NT2/D1 (cell line): ENCODE measurements at regions not wholly inside any gene's neighbourhood (a gene's known extent, or its start where the extent isn't known, plus 50 kb on each side); places are given as distances from the start of the nearest gene placed in this dataset.

Experiments used
- DNase-seq: peaks from one replicate; pipeline ENCODE4 v3.0.0-alpha.2; 2011; ENCODE audit warnings: low read depth, low spot score
- H3K27me3 ChIP-seq: 2 replicates; pipeline ENCODE4 v1.6.0; 2011; ENCODE audit warnings: mild to moderate bottlenecking; ENCODE audit not compliant: insufficient read length, insufficient read depth
- H3K36me3 ChIP-seq: 2 replicates; pipeline ENCODE4 v1.6.1; 2011; ENCODE audit warnings: mild to moderate bottlenecking, low read length, mixed read lengths; ENCODE audit not compliant: insufficient read depth, insufficient read length
- H3K4me1 ChIP-seq: 2 replicates; pipeline ENCODE4 v1.5.1; 2011; ENCODE audit not compliant: insufficient read depth, insufficient read length
- H3K4me3 ChIP-seq: 2 replicates; pipeline ENCODE4 v1.5.1; 2011; ENCODE audit warnings: low read depth; ENCODE audit not compliant: insufficient read length
- H3K9ac ChIP-seq: 2 replicates; pipeline ENCODE4 v1.6.0; 2011; ENCODE audit warnings: low read depth; ENCODE audit not compliant: insufficient read length
- H3K9me3 ChIP-seq: 2 replicates; pipeline ENCODE4 v1.5.1; 2011; ENCODE audit warnings: mild to moderate bottlenecking, low read length; ENCODE audit not compliant: insufficient read depth
- SUZ12 ChIP-seq: IDR thresholded peaks from 2 replicates; pipeline ENCODE4 v1.6.1; 2011; ENCODE audit not compliant: insufficient read length, insufficient read depth; ENCODE audit errors: extremely low read depth
- YY1 ChIP-seq: IDR thresholded peaks from 2 replicates; pipeline ENCODE4 v1.6.1; 2011; ENCODE audit not compliant: insufficient read length, insufficient read depth
- ZNF274 ChIP-seq: IDR thresholded peaks from 2 replicates; pipeline ENCODE4 v1.6.1; 2011; ENCODE audit warnings: mild to moderate bottlenecking, low read depth, low read length

GRCh38 chr7:112886208-112886607 lies 96.0 kb upstream of the TMEM168 start:
- Histone ChIP-seq H3K9me3 (no peaks in the 10 kb centered on the region; the same call in 1 of the 2 replicates), H3K4me3 (no peak overlapping the region), H3K9ac (no peak overlapping the region), H3K36me3 (no peaks in the 10 kb centered on the region), H3K27me3 (no peaks in the 10 kb centered on the region), H3K4me1 (no peaks in the 10 kb centered on the region)
- DNase-seq, result no peak
- TF ChIP-seq SUZ12, result no peak
- TF ChIP-seq ZNF274, result no peak
- no peak for TF ChIP-seq YY1

- Histone ChIP-seq H3K36me3 (no peaks in the 10 kb centered on the region), H3K9me3 (no peaks in the 10 kb centered on the region; the same call in 1 of the 2 replicates), H3K27me3 (no peaks in the 10 kb centered on the region), H3K4me1 (no peaks in the 10 kb centered on the region), H3K9ac (no peak overlapping the region), H3K4me3 (no peak overlapping the region)
- DNase-seq, result no peak
- TF ChIP-seq ZNF274 (no peak), YY1 (no peak), SUZ12 (no peak)
Observed at GRCh38 chr7:112882991-112883390, 92.8 kb upstream of the TMEM168 start.

DNA sequence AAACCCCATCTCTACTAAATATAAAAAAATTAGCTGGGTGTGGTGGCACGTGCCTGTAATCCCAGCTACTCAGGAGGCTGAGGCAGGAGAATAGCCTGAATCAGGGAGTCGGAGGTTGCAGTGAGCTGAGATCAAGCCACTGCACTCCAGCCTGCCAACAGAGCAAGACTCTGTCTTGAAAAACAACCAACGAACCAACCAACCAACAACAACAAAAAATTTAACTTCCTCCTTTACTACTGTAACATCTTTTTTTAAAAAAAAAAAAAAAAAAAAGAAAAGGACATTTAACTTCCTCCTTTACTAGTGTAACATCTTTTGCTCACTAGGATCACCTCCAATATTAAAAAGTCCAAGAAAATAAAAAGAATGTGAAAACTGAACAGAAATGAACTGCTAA lies 92.3 kb upstream of the TMEM168 start:
- DNase-seq, result no peak
- no peak overlapping the region for H3K4me3 ChIP-seq
- TF ChIP-seq YY1 (no peak), ZNF274 (no peak), SUZ12 (no peak)
- no peak overlapping the region for H3K9ac ChIP-seq
- no peaks in the 10 kb centered on the region for H3K27me3 ChIP-seq
- H3K36me3 ChIP-seq, result peaks cover 2% of the 10 kb centered on the region
- no peaks in the 10 kb centered on the region for H3K4me1 ChIP-seq
- H3K9me3 ChIP-seq, result no peaks in the 10 kb centered on the region; the same call in 1 of the 2 replicates

DNA sequence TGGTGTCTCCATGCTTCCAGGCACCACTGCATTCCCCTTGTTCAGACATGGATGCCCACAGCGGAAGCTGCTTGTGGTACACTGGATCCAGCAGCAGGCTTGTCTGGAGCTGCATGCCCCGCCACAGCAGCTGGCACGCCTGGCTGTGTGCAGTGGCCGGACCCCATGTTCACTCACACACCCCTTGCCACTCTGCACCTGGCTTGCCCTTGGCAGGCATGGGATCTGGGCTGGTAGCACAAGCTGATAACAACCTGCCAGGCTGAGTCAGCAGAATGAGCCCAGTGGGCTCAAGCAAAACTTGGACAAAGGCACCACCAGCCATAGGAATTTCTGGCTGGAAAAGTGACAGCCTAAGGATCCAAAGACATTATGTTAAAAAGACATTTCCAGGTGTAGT lies 91.8 kb upstream of the TMEM168 start:
- TF ChIP-seq SUZ12 (no peak), YY1 (no peak), ZNF274 (no peak)
- Histone ChIP-seq H3K4me3 (no peak overlapping the region), H3K27me3 (no peaks in the 10 kb centered on the region), H3K9ac (no peak overlapping the region), H3K4me1 (no peaks in the 10 kb centered on the region), H3K36me3 (peaks cover 2% of the 10 kb centered on the region), H3K9me3 (no peaks in the 10 kb centered on the region; the same call in 1 of the 2 replicates)
- no peak for DNase-seq

DNA sequence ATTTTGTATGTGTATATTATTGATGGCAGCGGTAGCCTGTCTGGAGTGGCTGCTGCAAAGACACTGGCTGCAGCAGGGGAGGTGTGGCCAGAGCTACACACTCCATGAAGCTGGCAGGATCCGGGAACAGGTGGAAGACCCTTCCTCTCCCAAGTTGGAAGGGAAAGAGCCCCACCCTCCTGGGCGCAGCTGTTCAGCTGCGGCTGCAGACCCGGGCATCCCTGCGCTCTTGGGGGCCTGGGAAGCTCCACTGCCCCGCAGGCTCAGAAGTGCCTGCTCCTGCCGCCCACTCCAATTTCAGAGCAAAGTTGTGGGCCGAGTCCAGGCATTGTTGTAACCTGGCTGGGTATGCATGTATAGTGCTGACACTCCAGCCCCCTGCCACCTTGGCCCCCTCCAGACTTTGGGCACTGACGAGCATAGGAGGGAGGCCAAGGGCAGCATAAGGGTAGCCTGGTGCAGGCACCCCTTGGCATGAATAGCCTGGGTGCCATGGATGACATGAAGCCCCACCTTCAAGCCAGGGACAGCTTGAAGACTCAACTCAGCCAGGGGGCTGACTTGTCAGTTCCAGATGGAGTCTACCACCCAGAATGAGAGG lies 90.7 kb upstream of the TMEM168 start:
- no peak for DNase-seq
- TF ChIP-seq ZNF274, result no peak
- TF ChIP-seq YY1, result no peak
- no peak for TF ChIP-seq SUZ12
- H3K9ac ChIP-seq, result no peak overlapping the region
- no peaks in the 10 kb centered on the region for H3K4me1 ChIP-seq
- peaks cover 2% of the 10 kb centered on the region for H3K36me3 ChIP-seq
- H3K9me3 ChIP-seq, result no peaks in the 10 kb centered on the region; the same call in 1 of the 2 replicates
- no peak overlapping the region for H3K4me3 ChIP-seq
- H3K27me3 ChIP-seq, result no peaks in the 10 kb centered on the region

GRCh38 chr7:112877691-112878460 lies 87.7 kb upstream of the TMEM168 start:
- peaks cover 2% of the 10 kb centered on the region for H3K36me3 ChIP-seq
- H3K4me3 ChIP-seq, result no peak overlapping the region
- H3K4me1 ChIP-seq, result no peaks in the 10 kb centered on the region
- no peak for DNase-seq
- no peaks in the 10 kb centered on the region for H3K27me3 ChIP-seq
- no peak for TF ChIP-seq YY1
- TF ChIP-seq SUZ12, result no peak
- no peak for TF ChIP-seq ZNF274
- H3K9me3 ChIP-seq, result no peaks in the 10 kb centered on the region; the same call in 1 of the 2 replicates
- no peak overlapping the region for H3K9ac ChIP-seq

DNA sequence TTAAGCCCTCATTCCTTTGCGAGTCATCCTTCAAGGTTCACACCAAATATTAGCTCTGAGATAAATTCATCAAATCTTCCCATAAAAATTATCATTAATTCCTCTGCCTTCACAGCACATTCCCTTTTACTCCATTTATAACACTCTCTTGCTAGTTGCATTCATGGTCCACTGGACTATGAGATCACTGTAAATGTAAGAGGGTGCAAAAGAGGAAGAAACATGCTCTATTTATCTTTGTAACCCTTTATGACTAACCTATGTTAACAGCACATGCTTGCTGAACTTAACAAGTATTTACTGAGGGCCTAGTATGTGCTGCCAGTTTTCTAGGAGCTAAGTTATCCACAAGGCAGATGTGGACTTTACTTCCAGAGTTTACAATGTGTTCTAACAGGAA lies 86.7 kb upstream of the TMEM168 start:
- H3K9ac ChIP-seq, result no peak overlapping the region
- no peak for DNase-seq
- H3K4me3 ChIP-seq, result no peak overlapping the region
- TF ChIP-seq YY1 (no peak), SUZ12 (no peak)
- no peaks in the 10 kb centered on the region for H3K4me1 ChIP-seq
- no peaks in the 10 kb centered on the region for H3K27me3 ChIP-seq
- no peaks in the 10 kb centered on the region; the same call in 1 of the 2 replicates for H3K9me3 ChIP-seq
- peaks cover 2% of the 10 kb centered on the region for H3K36me3 ChIP-seq
